PC-9 (cell line): ENCODE measurements at regions not wholly inside any gene's neighbourhood (a gene's known extent, or its start where the extent isn't known, plus 50 kb on each side); places are given as distances from the start of the nearest gene placed in this dataset.

Source experiments
- CTCF ChIP-seq: fragments of 200-600 bp; sonication (generic); conservative IDR thresholded peaks from 2 replicates; pipeline ENCODE4 v1.6.1; 2017; ENCODE audit warnings: mixed run types, antibody characterized with exemption, mild to moderate bottlenecking, moderate library complexity
- EZH2 ChIP-seq: fragments of 200-600 bp; sonication (generic); IDR thresholded peaks from 2 replicates; pipeline ENCODE4 v1.8.0; 2017; ENCODE audit warnings: antibody characterized with exemption, low read depth

GRCh38 chr11:133695387-133695786 lies 149.9 kb downstream of the SPATA19 start:
- TF ChIP-seq CTCF (no peak), EZH2 (no peak)
